Choroid plexus epithelial cell (primary cell): ENCODE measurements at regions not wholly inside any gene's neighbourhood (a gene's known extent, or its start where the extent isn't known, plus 50 kb on each side); places are given as distances from the start of the nearest gene placed in this dataset.
"Not testable (repeated sequence)": the region's sequence is repeated elsewhere in the genome, so short reads cannot be mapped to it uniquely, and the experiment has no call there.

ENCODE experiments used
- DNase-seq: peaks from one replicate; pipeline ENCODE4 v3.0.0-alpha.2; 2010; ENCODE audit warnings: low read depth
- H3K4me3 ChIP-seq: 2 replicates; pipeline ENCODE4 v1.5.1; 2011; ENCODE audit warnings: low read depth, mild to moderate bottlenecking, control low read depth, low read length, moderate library complexity
- TF ChIP-seq, protein P1 (sequence below): conservative IDR thresholded peaks from 2 replicates; pipeline ENCODE4 v1.5.1; 2011; ENCODE audit warnings: low read depth, mild to moderate bottlenecking, control low read depth, inconsistent platforms, low read length, moderate library complexity

DNA sequence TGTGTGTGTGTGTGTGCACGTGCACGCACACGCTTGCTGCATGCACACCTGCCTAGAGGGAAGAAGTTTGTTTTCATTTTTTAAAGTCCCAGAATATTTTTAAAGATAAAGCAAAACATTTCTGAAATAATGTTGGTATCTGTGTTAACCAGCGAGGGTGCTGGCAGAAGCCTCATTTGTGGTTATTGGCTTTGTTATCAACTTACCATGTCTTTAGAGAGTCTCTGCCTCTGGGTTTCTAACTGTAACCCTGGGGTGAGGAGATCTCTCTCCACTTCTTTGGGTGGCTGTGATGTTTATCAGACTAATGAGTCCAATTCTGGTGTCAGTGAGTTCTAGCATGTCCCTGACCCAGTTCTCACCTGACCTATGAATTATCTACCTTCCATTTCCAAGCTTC, 927.6 kb upstream of the FANCL start:
- DNase-seq = no peak
- H3K4me3 ChIP-seq = no peak overlapping the region
- TF ChIP-seq, protein P1, sequence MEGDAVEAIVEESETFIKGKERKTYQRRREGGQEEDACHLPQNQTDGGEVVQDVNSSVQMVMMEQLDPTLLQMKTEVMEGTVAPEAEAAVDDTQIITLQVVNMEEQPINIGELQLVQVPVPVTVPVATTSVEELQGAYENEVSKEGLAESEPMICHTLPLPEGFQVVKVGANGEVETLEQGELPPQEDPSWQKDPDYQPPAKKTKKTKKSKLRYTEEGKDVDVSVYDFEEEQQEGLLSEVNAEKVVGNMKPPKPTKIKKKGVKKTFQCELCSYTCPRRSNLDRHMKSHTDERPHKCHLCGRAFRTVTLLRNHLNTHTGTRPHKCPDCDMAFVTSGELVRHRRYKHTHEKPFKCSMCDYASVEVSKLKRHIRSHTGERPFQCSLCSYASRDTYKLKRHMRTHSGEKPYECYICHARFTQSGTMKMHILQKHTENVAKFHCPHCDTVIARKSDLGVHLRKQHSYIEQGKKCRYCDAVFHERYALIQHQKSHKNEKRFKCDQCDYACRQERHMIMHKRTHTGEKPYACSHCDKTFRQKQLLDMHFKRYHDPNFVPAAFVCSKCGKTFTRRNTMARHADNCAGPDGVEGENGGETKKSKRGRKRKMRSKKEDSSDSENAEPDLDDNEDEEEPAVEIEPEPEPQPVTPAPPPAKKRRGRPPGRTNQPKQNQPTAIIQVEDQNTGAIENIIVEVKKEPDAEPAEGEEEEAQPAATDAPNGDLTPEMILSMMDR = no peak

DNA sequence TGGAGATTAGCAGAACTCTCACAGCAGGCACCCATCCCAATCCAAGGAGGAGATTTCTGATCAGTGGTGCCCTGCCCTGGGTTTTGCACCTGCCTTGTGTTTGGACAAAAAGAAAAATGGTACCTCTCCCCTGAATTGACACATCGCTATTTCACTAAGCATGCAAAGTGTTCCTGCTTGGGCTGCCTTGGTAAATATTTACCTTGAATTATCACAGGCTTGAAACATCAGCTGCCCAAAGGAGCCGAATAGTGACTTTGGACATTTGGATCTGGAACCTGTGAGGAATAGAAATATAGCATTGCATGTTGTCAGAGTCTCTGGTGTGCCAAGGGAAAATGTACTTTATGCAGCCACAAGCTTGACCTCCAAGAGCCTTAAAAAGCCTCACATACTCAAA, 926.4 kb upstream of the FANCL start:
- TF ChIP-seq, protein P1 = no peak
- no peak overlapping the region for H3K4me3 ChIP-seq
- DNase-seq = no peak

- not testable (repeated sequence) for DNase-seq, H3K4me3 ChIP-seq
Measured at GRCh38 chr2:59157908-59158307, 916.8 kb upstream of the FANCL start.

DNA sequence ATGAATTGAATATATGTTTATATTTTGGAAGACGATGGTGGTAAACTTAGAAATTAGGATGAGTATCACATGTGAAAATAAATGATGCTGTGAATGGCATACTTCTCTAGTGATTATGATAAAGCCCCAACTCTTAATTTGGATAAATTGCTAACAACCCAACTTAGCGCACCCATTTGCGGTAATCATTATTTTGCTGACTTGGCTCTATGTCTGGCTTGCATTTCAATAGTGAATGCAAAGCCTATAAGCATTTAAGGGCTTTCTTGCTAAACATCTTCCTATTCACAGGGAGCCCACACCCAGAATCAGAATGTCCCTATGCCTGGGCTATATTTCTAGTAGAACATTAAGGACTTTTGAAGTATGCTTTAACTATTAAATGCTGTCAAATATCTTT, 910.7 kb upstream of the FANCL start:
- TF ChIP-seq, protein P1 = no peak
- H3K4me3 ChIP-seq = no peak overlapping the region
- no peak for DNase-seq

DNA sequence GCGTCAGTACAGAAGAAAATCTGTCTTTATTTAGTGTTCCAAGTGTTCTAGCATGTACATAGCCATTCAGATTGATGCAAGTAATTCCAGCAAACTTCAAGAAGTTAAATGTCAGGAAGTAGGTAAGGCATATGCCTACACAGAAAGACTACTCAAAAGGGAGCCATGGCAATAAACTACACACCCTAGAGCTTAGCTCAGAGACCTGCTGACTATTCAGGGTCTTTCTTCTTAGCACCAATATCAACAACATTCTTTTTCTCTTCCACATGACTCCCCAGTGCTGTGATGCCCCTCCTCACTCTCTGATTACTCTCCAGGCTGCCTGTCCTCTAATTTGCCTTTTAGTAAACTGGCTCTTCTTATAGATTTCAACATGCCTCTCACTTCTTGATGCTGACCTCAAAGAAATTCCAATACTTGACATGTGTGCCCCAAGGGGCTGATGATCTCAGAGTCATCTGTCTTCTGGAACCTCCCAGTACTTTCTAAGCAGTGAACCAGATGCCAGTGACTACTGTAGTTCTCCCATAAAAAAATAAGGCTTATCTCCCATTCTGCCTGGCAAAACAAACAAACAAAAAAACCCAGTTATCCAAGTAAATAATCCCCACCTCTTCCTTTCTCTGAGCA, 909.2 kb upstream of the FANCL start:
- peak; percentile 2 for DNase-seq
- no peak overlapping the region for H3K4me3 ChIP-seq
- TF ChIP-seq, protein P1 = no peak

DNA sequence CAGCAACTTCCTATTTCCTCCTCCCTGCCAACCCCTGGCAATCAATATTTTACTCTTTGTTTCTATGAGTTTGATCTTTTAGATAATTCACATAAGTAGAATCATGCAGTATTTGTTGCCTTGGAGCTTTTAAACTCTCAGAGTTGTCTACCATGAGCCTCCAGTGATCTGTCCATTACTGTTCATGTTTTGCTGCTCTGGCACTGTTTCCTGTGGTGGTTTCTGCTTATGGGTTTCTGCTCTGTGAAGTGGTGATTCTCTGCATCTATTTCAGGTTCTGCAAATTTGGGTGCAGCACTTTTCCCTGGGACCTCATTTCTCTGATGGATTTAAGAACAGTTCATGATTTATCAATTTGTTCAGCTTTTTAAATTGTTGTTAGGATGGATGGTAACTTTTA, 908.1 kb upstream of the FANCL start:
- H3K4me3 ChIP-seq = no peak overlapping the region

GRCh38 chr2:59112258-59112657, 871.1 kb upstream of the FANCL start:
- TF ChIP-seq, protein P1 = no peak
- H3K4me3 ChIP-seq = no peak overlapping the region
- DNase-seq = no peak

More for the DNA sequence above, 908.1 kb upstream of the FANCL start:
- no peak for DNase-seq
- TF ChIP-seq, protein P1 = no peak
